H9 (cell line): ENCODE measurements at regions not wholly inside any gene's neighbourhood (a gene's known extent, or its start where the extent isn't known, plus 50 kb on each side); places are given as distances from the start of the nearest gene placed in this dataset.

ENCODE experiments used
- DNase-seq: peaks from one replicate; pipeline ENCODE4 v3.0.0-alpha.2; 2017
- H2AFZ ChIP-seq: one replicate; pipeline ENCODE4 v1.6.1; 2013; ENCODE audit warnings: mild to moderate bottlenecking, low read length, control low read depth, moderate library complexity
- H2AK5ac ChIP-seq: 2 replicates; pipeline ENCODE4 v1.6.1; 2013; ENCODE audit warnings: low read length, control low read depth, mixed read lengths; ENCODE audit not compliant: insufficient read length
- H2BK120ac ChIP-seq: one replicate; pipeline ENCODE4 v1.6.1; 2013; ENCODE audit warnings: low read depth, mild to moderate bottlenecking, low read length, control low read depth, inconsistent platforms; ENCODE audit not compliant: poor library complexity, severe bottlenecking
- H2BK12ac ChIP-seq: 2 replicates; pipeline ENCODE4 v1.6.1; 2013; ENCODE audit warnings: low read length, control low read depth, mixed read lengths, low read depth; ENCODE audit not compliant: insufficient read length
- H2BK15ac ChIP-seq: 2 replicates; pipeline ENCODE4 v1.6.1; 2013; ENCODE audit warnings: low read depth, low read length, control low read depth
- H2BK20ac ChIP-seq: one replicate; pipeline ENCODE4 v1.6.1; 2013; ENCODE audit warnings: low read depth, mild to moderate bottlenecking, low read length, control low read depth, inconsistent platforms; ENCODE audit not compliant: poor library complexity, severe bottlenecking
- H2BK5ac ChIP-seq: 2 replicates; pipeline ENCODE4 v1.6.1; 2013; ENCODE audit warnings: low read length, control low read depth, mixed read lengths; ENCODE audit not compliant: insufficient read length
- H3K14ac ChIP-seq: 2 replicates; pipeline ENCODE4 v1.6.1; 2013; ENCODE audit warnings: low read length, control low read depth; ENCODE audit not compliant: insufficient read depth
- H3K18ac ChIP-seq: 2 replicates; pipeline ENCODE4 v1.6.1; 2013; ENCODE audit warnings: low read depth, mild to moderate bottlenecking, mixed read lengths, low read length, control low read depth; ENCODE audit not compliant: insufficient read length
- H3K23ac ChIP-seq: 2 replicates; pipeline ENCODE4 v1.6.1; 2013; ENCODE audit warnings: low read length, control low read depth, mixed read lengths, low read depth; ENCODE audit not compliant: insufficient read length
- H3K23me2 ChIP-seq: 2 replicates; pipeline ENCODE4 v1.6.1; 2013; ENCODE audit warnings: low read depth, mild to moderate bottlenecking, mixed read lengths, low read length, control low read depth; ENCODE audit not compliant: insufficient read length, poor library complexity, severe bottlenecking
- H3K27ac ChIP-seq: 2 replicates; pipeline ENCODE4 v1.5.1; 2013; ENCODE audit warnings: low read length, control low read depth, mixed read lengths, low read depth; ENCODE audit not compliant: insufficient read length
- H3K27me3 ChIP-seq: 2 replicates; pipeline ENCODE4 v1.6.1; 2013; ENCODE audit warnings: low read length, control low read depth, inconsistent platforms; ENCODE audit not compliant: insufficient read depth
- H3K4ac ChIP-seq: 2 replicates; pipeline ENCODE4 v1.6.1; 2013; ENCODE audit warnings: low read depth, mild to moderate bottlenecking, control low read depth, inconsistent platforms, low read length, moderate library complexity
- H3K4me1 ChIP-seq: 2 replicates; pipeline ENCODE4 v1.6.1; 2013; ENCODE audit warnings: low read length, control low read depth, inconsistent platforms; ENCODE audit not compliant: insufficient read depth
- H3K4me2 ChIP-seq: 2 replicates; pipeline ENCODE4 v1.6.1; 2013; ENCODE audit warnings: low read length, control low read depth, mixed read lengths; ENCODE audit not compliant: insufficient read length, insufficient read depth
- H3K56ac ChIP-seq: 2 replicates; pipeline ENCODE4 v1.6.1; 2013; ENCODE audit warnings: low read depth, mild to moderate bottlenecking, mixed read lengths, low read length, control low read depth; ENCODE audit not compliant: insufficient read length
- H3K79me1 ChIP-seq: 2 replicates; pipeline ENCODE4 v1.6.1; 2013; ENCODE audit warnings: low read depth, mild to moderate bottlenecking, moderate library complexity, low read length, control low read depth, inconsistent platforms; ENCODE audit not compliant: insufficient read depth, poor library complexity, severe bottlenecking
- H3K79me2 ChIP-seq: 2 replicates; pipeline ENCODE4 v1.6.1; 2013; ENCODE audit warnings: low read length, control low read depth, inconsistent platforms; ENCODE audit not compliant: insufficient read depth
- H3K9ac ChIP-seq: 2 replicates; pipeline ENCODE4 v1.6.1; 2013; ENCODE audit warnings: low read length, control low read depth, mixed read lengths; ENCODE audit not compliant: insufficient read length; ENCODE audit errors: extremely low read depth
- H3K9me3 ChIP-seq: one replicate; pipeline ENCODE4 v1.6.1; 2013; ENCODE audit warnings: low read depth, low read length, inconsistent platforms; ENCODE audit not compliant: control insufficient read depth
- H3T11ph ChIP-seq: one replicate; pipeline ENCODE4 v1.6.1; 2013; ENCODE audit warnings: mild to moderate bottlenecking, low read length, control low read depth, inconsistent platforms
- H4K20me1 ChIP-seq: one replicate; pipeline ENCODE4 v1.6.1; 2013; ENCODE audit not compliant: control insufficient read depth, insufficient read length, insufficient read depth
- H4K5ac ChIP-seq: 2 replicates; pipeline ENCODE4 v1.6.1; 2013; ENCODE audit warnings: low read depth, mild to moderate bottlenecking, mixed read lengths, low read length, control low read depth; ENCODE audit not compliant: insufficient read length
- H4K8ac ChIP-seq: replicated peaks from 2 replicates; pipeline ENCODE4 v1.6.1; 2013; ENCODE audit warnings: low read length, control low read depth, mixed read lengths, low read depth; ENCODE audit not compliant: insufficient read length
- H4K91ac ChIP-seq: 2 replicates; pipeline ENCODE4 v1.6.1; 2013; ENCODE audit warnings: low read depth, mild to moderate bottlenecking, moderate library complexity, mixed read lengths, low read length, control low read depth; ENCODE audit not compliant: insufficient read length
- H3K27ac Mint-ChIP-seq, 3 experiments: 2 replicates in 2 of 3; 3 replicates in 1 of 3; pipeline ENCODE4 v1.8.0; 2020 to 2021; ENCODE audit warnings: mixed read lengths in 3 of 3, mild to moderate bottlenecking in 1 of 3, moderate library complexity in 1 of 3
- H3K27me3 Mint-ChIP-seq: 2 replicates; pipeline ENCODE4 v1.8.0; 2021; ENCODE audit warnings: low read depth, mild to moderate bottlenecking, moderate library complexity, mixed read lengths
- H3K36me3 Mint-ChIP-seq, 3 experiments: 2 replicates in 2 of 3; 3 replicates in 1 of 3; pipeline ENCODE4 v1.8.0; 2020 to 2021; ENCODE audit warnings: low read depth in 3 of 3, mixed read lengths in 3 of 3; ENCODE audit not compliant: insufficient read depth in 1 of 3
- H3K4me1 Mint-ChIP-seq, 2 experiments: 2 replicates each; pipeline ENCODE4 v1.8.0; 2020; ENCODE audit warnings: mixed read lengths in 2 of 2
- H3K4me3 Mint-ChIP-seq, 2 experiments: 2 replicates in 1 of 2; 3 replicates in 1 of 2; pipeline ENCODE4 v1.8.0; 2020 to 2021; ENCODE audit warnings: mild to moderate bottlenecking in 2 of 2, mixed read lengths in 2 of 2, moderate library complexity in 1 of 2
- H3K9me3 Mint-ChIP-seq, 2 experiments: 2 replicates in 1 of 2; 3 replicates in 1 of 2; pipeline ENCODE4 v1.8.0; 2020; ENCODE audit warnings: mild to moderate bottlenecking in 2 of 2, mixed read lengths in 2 of 2, moderate library complexity in 1 of 2
- WGBS: extraction: QIAGEN DNeasy Blood & Tissue Kit; methylation state at CpG from one replicate; pipeline ENCODE4 v1.1.7; 2013; ENCODE audit warnings: missing lambda C conversion rate, low lambda C conversion rate, mixed read lengths; ENCODE audit not compliant: insufficient read length; ENCODE audit errors: extremely low coverage; 5-methylcytosine and 5-hydroxymethylcytosine counted together
- TF ChIP-seq, protein P1 (sequence below): fragments of 200-600 bp; sonication (generic); conservative IDR thresholded peaks from 3 replicates; pipeline ENCODE4 v1.8.0; 2021; ENCODE audit warnings: antibody characterized with exemption, mild to moderate bottlenecking

DNA sequence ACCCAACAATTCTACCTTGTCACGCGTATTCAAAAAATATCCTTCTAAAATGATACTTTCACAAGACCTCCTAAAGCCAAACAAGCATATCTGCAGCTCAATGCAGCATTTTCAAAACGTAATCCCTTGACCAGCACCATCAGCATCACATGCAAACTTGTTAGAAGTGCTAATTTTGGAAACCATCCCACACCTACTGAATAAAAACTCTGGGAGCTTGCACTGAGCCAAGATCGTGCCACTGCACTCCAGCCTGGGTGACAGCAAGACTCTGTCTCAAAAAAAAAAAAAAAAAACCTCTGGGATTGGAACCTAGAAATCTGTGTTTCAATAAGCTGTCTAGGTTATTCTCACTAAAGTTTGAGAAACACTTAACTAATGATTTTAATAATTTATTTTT, 223.3 kb upstream of the CCDC54 start:
- Histone ChIP-seq H3K4me2 (no peak overlapping the region), H2AFZ (no peak overlapping the region), H2BK20ac (no peak overlapping the region), H4K20me1 (no peaks in the 10 kb centered on the region), H3K23me2 (no peaks in the 10 kb centered on the region), H3K4me1 (no peaks in the 10 kb centered on the region), H2BK5ac (no peak overlapping the region), H3T11ph (no peak overlapping the region), H4K5ac (no peak overlapping the region), H4K8ac (no peak overlapping the region), H3K9ac (no peak overlapping the region), H2BK120ac (no peak overlapping the region), H3K9me3 (no peaks in the 10 kb centered on the region), H3K27ac (no peak overlapping the region), H3K4ac (no peak overlapping the region), H2BK15ac (no peak overlapping the region), H3K79me2 (no peaks in the 10 kb centered on the region), H3K27me3 (no peaks in the 10 kb centered on the region), H3K56ac (no peak overlapping the region), H3K18ac (no peak overlapping the region), H2AK5ac (no peak overlapping the region), H3K79me1 (no peaks in the 10 kb centered on the region), H4K91ac (no peak overlapping the region), H3K23ac (no peak overlapping the region), H3K14ac (no peak overlapping the region), H2BK12ac (no peak overlapping the region)
- Mint-ChIP-seq H3K27ac (no peak overlapping the region), H3K36me3 (peaks cover 7 to 20% (median 19%) of the 10 kb centered on the region in 3 experiments), H3K4me3 (no peak overlapping the region), H3K27me3 (peaks cover 2% of the 10 kb centered on the region; the same call in 1 of the 2 replicates), H3K9me3 (peaks cover 22 to 23% of the 10 kb centered on the region in 2 experiments), H3K4me1 (no peaks in the 10 kb centered on the region)
- WGBS, result 100% methylated on average over 2 of the region's 4 CpGs
- DNase-seq, result no peak
- TF ChIP-seq, protein P1, sequence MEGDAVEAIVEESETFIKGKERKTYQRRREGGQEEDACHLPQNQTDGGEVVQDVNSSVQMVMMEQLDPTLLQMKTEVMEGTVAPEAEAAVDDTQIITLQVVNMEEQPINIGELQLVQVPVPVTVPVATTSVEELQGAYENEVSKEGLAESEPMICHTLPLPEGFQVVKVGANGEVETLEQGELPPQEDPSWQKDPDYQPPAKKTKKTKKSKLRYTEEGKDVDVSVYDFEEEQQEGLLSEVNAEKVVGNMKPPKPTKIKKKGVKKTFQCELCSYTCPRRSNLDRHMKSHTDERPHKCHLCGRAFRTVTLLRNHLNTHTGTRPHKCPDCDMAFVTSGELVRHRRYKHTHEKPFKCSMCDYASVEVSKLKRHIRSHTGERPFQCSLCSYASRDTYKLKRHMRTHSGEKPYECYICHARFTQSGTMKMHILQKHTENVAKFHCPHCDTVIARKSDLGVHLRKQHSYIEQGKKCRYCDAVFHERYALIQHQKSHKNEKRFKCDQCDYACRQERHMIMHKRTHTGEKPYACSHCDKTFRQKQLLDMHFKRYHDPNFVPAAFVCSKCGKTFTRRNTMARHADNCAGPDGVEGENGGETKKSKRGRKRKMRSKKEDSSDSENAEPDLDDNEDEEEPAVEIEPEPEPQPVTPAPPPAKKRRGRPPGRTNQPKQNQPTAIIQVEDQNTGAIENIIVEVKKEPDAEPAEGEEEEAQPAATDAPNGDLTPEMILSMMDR, result no peak
